HL-60 (cell line): ENCODE measurements at regions not wholly inside any gene's neighbourhood (a gene's known extent, or its start where the extent isn't known, plus 50 kb on each side); places are given as distances from the start of the nearest gene placed in this dataset.

Experiments
- POLR2AphosphoS5 ChIP-seq: IDR thresholded peaks from 2 replicates; pipeline ENCODE4 v1.6.1; 2012; ENCODE audit warnings: low read depth
- TF ChIP-seq, protein P1 (sequence below): IDR thresholded peaks from one replicate; pipeline ENCODE4 v1.5.1; 2011; ENCODE audit warnings: low read length, control low read depth, inconsistent platforms; ENCODE audit not compliant: insufficient read depth
- TF ChIP-seq, protein P2 (sequence below): IDR thresholded peaks from 2 replicates; pipeline ENCODE4 v1.6.1; 2012; ENCODE audit warnings: low read depth; ENCODE audit not compliant: insufficient replicate concordance

DNA sequence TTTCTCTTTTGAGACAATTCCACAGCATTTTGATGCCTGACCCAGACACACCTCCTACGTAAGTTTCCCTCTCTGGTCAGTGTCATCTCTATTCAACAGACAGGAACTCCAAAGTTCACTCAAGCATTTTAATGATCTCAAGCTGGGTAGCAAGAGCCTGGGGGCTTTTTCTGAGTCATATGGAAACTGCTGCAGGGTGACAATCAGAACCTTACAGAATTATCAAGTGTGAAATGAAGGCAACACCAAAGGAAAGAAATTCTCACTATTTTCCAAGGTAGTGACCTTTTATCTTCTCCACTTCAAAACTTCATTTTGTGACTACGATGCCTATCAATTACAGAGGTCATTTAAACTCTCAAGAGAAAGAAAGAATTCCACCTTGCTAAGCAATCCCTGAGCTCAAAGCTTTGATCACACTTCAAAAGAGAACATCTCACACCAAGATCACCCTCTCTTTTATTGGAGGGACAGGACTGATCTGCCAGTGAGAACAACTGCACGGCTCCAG, 229.0 kb upstream of the ZC3H12C start:
- TF ChIP-seq, protein P1, sequence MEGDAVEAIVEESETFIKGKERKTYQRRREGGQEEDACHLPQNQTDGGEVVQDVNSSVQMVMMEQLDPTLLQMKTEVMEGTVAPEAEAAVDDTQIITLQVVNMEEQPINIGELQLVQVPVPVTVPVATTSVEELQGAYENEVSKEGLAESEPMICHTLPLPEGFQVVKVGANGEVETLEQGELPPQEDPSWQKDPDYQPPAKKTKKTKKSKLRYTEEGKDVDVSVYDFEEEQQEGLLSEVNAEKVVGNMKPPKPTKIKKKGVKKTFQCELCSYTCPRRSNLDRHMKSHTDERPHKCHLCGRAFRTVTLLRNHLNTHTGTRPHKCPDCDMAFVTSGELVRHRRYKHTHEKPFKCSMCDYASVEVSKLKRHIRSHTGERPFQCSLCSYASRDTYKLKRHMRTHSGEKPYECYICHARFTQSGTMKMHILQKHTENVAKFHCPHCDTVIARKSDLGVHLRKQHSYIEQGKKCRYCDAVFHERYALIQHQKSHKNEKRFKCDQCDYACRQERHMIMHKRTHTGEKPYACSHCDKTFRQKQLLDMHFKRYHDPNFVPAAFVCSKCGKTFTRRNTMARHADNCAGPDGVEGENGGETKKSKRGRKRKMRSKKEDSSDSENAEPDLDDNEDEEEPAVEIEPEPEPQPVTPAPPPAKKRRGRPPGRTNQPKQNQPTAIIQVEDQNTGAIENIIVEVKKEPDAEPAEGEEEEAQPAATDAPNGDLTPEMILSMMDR: no peak
- TF ChIP-seq, protein P2, sequence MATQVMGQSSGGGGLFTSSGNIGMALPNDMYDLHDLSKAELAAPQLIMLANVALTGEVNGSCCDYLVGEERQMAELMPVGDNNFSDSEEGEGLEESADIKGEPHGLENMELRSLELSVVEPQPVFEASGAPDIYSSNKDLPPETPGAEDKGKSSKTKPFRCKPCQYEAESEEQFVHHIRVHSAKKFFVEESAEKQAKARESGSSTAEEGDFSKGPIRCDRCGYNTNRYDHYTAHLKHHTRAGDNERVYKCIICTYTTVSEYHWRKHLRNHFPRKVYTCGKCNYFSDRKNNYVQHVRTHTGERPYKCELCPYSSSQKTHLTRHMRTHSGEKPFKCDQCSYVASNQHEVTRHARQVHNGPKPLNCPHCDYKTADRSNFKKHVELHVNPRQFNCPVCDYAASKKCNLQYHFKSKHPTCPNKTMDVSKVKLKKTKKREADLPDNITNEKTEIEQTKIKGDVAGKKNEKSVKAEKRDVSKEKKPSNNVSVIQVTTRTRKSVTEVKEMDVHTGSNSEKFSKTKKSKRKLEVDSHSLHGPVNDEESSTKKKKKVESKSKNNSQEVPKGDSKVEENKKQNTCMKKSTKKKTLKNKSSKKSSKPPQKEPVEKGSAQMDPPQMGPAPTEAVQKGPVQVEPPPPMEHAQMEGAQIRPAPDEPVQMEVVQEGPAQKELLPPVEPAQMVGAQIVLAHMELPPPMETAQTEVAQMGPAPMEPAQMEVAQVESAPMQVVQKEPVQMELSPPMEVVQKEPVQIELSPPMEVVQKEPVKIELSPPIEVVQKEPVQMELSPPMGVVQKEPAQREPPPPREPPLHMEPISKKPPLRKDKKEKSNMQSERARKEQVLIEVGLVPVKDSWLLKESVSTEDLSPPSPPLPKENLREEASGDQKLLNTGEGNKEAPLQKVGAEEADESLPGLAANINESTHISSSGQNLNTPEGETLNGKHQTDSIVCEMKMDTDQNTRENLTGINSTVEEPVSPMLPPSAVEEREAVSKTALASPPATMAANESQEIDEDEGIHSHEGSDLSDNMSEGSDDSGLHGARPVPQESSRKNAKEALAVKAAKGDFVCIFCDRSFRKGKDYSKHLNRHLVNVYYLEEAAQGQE: no peak
- no peak for TF ChIP-seq POLR2AphosphoS5
